ENCODE measurements at regions not wholly inside any gene's neighbourhood (a gene's known extent, or its start where the extent isn't known, plus 50 kb on each side); places are given as distances from the start of the nearest gene placed in this dataset.
"Not testable (repeated sequence)": the region's sequence is repeated elsewhere in the genome, so short reads cannot be mapped to it uniquely, and the experiment has no call there.

- DNase-seq, result no peak
Measured at GRCh38 chr13:40345654-40346372, 320.6 kb downstream of the FOXO1 start.

- no peak for DNase-seq
Measured at GRCh38 chr13:40346592-40346991, 319.8 kb downstream of the FOXO1 start.

- no peak for DNase-seq
Measured at GRCh38 chr13:40348096-40348679, 318.3 kb downstream of the FOXO1 start.

- DNase-seq, result no peak
Measured at GRCh38 chr13:40350283-40350992, 316.0 kb downstream of the FOXO1 start.

- no peak for DNase-seq
Measured at GRCh38 chr13:40351537-40352379, 314.7 kb downstream of the FOXO1 start.

- no peak for DNase-seq
Measured at GRCh38 chr13:40352380-40352778, 314.1 kb downstream of the FOXO1 start.

GRCh38 chr13:40352802-40353562, 313.5 kb downstream of the FOXO1 start:
- DNase-seq, result no peak

- DNase-seq, result no peak
Measured at GRCh38 chr13:40355126-40355724, 311.2 kb downstream of the FOXO1 start.

GRCh38 chr13:40356011-40356410, 310.4 kb downstream of the FOXO1 start:
- DNase-seq, result no peak

GRCh38 chr13:40356458-40356857, 310.0 kb downstream of the FOXO1 start:
- DNase-seq, result not testable (repeated sequence)

- no peak for DNase-seq
Measured at GRCh38 chr13:40362502-40362901, 303.9 kb downstream of the FOXO1 start.

- no peak for DNase-seq
Measured at GRCh38 chr13:40363653-40364052, 302.8 kb downstream of the FOXO1 start.

- DNase-seq, result no peak
Measured at GRCh38 chr13:40366119-40366518, 300.3 kb downstream of the FOXO1 start.

GRCh38 chr13:40368127-40368891, 298.1 kb downstream of the FOXO1 start:
- no peak for DNase-seq

- DNase-seq, result no peak
Measured at GRCh38 chr13:40370661-40371060, 295.8 kb downstream of the FOXO1 start.

- no peak for DNase-seq
Measured at GRCh38 chr13:40371531-40372125, 294.8 kb downstream of the FOXO1 start.

- not testable (repeated sequence) for DNase-seq
Measured at GRCh38 chr13:40373608-40374007, 292.8 kb downstream of the FOXO1 start.

GRCh38 chr13:40375489-40376171, 290.8 kb downstream of the FOXO1 start:
- no peak for DNase-seq

GRCh38 chr13:40376296-40376849, 290.1 kb downstream of the FOXO1 start:
- DNase-seq, result no peak

All from activated gamma-delta T cell (primary cell).